ENCODE measurements at regions not wholly inside any gene's neighbourhood (a gene's known extent, or its start where the extent isn't known, plus 50 kb on each side); places are given as distances from the start of the nearest gene placed in this dataset.

- DNase-seq (ENCODE audit: low read depth) = no peak
These were observed 169.2 kb upstream of the APCDD1 start for GRCh38 chr18:10285283-10285640.

GRCh38 chr18:10286580-10287150 is 167.8 kb upstream of the APCDD1 start:
- DNase-seq (ENCODE audit: low read depth) = no peak

GRCh38 chr18:10289251-10289650 is 165.2 kb upstream of the APCDD1 start:
- DNase-seq (ENCODE audit: low read depth) = no peak

DNA sequence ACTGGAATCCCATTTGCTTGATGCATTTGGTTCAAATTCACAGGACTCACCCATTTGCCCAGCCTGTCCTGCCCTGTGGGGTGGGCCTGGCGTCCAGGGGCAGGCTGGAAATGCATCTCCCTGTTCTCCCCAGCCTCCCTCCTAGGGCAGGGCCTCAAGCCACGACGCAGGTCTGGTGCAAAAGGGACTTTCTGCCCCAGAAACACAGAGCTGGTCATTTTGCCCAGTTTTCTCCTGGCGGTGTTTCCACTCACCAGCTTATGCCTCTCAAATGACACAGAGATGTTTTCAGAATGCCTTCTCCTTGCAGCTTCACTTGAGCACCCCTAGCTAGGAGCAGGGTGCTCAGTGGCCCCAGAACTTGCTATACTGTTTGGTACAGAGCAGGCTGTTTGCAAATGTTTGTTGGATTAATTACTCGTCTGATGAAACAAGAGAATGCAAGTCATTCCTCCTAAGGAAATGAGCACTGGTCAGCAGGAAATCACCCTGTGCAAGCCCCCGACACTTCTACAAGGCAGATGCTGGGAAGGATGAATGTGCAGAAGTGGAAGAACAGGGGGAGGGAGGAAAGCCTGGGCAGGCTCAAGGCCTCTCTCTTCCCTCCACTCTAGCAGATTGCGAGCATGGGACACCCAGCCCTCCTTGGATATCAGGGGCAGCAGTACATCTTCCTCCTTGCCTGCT is 164.3 kb upstream of the APCDD1 start:
- no peak for DNase-seq (ENCODE audit: low read depth)

- no peak for DNase-seq (ENCODE audit: low read depth)
These were observed 163.7 kb upstream of the APCDD1 start for GRCh38 chr18:10290638-10291235.

- DNase-seq (ENCODE audit: low read depth) = no peak
These were observed 162.9 kb upstream of the APCDD1 start for GRCh38 chr18:10291568-10291981.

GRCh38 chr18:10293966-10294365 is 160.5 kb upstream of the APCDD1 start:
- no peak for DNase-seq (ENCODE audit: low read depth)

DNA sequence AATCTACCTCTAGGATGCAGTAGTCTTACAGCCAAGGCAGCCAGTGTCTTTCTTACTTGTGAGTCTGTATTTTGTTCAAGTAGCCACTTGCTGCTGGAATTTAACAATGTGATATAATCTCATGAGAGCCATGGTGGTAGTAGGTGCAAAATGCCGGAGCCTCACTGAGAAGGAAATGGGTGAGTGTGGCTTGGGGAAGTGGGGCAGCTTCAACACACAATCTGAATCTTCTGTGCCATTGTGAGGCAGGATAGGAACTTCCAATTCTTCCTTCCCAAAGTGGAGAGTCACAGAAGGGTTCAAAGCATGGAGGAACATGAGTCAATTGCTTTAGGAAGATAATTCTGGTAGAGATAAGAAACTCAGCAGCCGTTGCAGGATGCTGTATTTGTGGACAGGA is 158.7 kb upstream of the APCDD1 start:
- no peak for DNase-seq (ENCODE audit: low read depth)

DNA sequence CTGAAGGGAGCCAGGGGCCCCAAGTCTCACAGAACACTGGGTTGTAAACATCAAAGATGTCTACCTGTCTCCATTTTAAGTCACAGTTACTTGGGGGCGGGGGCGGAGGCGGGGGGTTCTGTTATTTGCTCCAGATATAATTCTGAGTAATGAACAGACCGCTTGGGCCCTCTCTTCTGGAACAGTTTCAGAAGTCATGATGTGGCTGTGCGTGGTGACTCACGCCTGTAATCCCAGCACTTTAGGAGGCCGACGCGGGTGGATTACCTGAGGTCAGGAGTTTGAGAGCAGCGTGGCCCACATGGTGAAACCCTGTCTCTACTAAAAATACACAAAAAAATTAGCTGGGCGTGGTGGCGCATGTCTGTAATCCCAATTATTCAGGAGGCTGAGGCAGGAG is 157.9 kb upstream of the APCDD1 start:
- no peak for DNase-seq (ENCODE audit: low read depth)

DNA sequence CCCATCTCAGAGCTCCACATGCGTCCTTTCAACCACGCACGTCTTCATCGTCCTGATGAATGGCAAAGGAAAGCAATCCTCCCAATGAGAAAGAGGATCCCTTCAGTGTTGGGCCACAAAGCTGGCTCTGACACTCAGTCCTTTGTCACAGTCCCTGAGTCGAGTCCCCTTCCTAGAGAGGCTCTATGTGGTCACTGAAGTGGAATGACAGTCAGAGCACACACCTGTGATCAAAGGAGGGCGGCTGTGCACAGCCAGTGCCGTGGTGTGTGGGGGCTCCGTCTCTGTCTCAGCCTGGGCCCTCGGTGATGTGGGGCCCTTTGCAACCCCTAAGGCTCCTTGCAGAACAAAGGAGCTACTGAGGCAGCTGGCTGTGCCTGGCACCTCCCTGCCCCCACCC is 157.3 kb upstream of the APCDD1 start:
- no peak for DNase-seq (ENCODE audit: low read depth)

DNA sequence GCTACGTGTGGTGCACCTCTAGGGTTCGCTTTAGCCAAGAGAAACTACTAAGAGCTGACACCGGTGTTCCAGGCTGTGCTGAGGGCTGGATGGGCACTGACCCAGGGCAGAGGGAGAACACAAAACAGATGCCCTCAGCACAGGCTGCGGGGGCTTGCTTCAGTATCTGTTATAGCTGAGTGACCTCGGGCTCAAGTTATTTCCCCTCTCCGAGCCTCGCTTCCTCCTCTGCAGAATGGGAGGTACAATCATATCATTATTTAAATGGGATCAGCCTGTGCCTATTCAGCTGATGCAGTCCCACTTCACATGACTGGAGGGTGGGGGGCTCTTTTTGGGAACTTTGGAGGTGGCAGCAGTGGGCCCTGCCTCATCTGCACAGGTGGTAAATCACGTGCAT is 156.1 kb upstream of the APCDD1 start:
- DNase-seq (ENCODE audit: low read depth) = no peak

- DNase-seq (ENCODE audit: low read depth) = no peak
These were observed 154.8 kb upstream of the APCDD1 start for GRCh38 chr18:10299643-10300042.

- DNase-seq (ENCODE audit: low read depth) = no peak
These were observed 153.7 kb upstream of the APCDD1 start for GRCh38 chr18:10300739-10301138.

DNA sequence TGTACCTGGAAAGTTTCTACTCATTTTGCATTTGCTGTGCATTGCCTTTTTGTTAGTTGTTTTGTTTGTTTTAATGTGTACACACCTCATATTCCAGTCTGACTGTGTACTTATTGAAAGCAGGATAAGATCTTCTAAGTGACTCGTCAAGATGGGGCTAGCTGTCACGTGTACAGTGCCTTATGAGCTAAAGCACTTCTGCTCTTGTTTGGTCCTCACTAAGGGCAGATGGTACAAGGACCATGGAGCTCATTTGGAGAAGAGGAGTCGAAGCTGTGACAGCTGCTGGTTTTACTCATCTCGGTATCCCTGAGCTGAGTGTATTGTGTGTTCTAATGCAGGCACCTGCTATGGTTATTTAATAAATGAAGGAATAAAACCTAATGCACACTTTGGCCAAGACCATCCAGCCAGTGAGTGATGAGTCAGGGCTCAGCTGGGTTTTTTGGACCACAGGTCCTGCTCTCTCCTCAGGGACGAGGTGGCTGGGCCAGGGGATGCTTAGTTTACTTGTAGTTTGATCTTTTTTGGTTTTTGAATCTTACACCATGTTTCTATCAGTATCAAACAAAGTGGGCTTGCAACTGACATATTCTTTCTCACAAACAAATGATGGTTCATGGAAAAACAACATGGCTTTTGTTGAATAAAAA is 152.5 kb upstream of the APCDD1 start:
- no peak for DNase-seq (ENCODE audit: low read depth)

- no peak for DNase-seq (ENCODE audit: low read depth)
These were observed 151.3 kb upstream of the APCDD1 start for GRCh38 chr18:10303171-10303570.

DNA sequence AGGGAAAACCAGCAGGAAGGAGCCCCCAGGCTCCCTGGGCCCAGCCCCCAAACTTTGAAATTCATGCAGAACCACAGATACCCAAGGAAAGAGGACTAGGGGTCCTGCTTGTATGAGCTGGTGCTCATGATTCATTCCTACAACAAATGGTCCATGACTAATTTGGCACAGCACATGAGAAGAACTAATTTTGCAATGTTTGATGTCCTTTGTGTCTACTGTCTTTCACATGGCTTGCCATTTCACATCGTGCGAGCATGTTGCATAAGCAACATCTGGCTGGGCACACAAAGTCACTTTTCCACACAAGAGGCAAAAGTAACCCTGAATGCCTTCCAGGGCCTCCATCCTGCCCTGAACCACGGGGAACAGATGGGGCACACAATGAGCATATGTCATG is 149.6 kb upstream of the APCDD1 start:
- DNase-seq (ENCODE audit: low read depth) = no peak

- no peak for DNase-seq (ENCODE audit: low read depth)
These were observed 147.7 kb upstream of the APCDD1 start for GRCh38 chr18:10306779-10307178.

DNA sequence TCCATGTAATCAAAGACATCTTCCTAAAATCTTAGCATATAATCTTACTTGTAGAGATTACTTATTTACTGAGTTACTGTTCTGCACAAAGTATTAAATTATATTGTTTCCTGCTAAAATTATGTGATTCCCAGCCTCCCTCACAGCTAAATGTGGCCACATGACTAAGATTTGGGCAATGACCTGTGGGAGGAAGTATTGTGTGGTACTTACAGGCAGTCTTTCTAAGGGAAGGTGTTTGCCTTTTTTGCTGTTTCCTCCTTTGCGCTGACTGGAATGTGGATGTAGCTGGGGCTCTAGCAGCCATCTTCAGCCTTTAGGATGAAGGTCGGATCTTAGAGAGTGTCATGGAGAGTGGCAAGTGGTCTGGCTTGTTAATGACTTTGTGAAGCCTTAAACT is 146.3 kb upstream of the APCDD1 start:
- no peak for DNase-seq (ENCODE audit: low read depth)

DNA sequence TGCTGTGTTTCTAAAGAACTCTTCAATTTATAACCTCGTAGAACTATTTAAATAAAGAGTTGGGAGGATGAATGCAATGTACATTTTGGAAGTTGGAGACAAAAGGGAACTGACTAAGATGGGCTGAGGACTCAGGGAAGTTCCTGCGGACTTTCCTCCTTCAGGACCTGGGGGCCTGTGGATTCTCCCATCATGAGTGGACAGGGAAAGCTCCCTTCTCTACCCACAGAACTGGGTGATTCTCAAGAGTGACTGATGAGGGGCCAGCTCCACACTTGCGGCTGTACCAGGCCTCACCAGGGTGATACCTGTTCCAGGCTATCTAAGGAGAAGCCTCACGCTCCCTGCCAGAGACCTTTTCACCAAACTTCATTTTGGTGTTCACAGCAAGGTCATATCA is 143.8 kb upstream of the APCDD1 start:
- no peak for DNase-seq (ENCODE audit: low read depth)

DNA sequence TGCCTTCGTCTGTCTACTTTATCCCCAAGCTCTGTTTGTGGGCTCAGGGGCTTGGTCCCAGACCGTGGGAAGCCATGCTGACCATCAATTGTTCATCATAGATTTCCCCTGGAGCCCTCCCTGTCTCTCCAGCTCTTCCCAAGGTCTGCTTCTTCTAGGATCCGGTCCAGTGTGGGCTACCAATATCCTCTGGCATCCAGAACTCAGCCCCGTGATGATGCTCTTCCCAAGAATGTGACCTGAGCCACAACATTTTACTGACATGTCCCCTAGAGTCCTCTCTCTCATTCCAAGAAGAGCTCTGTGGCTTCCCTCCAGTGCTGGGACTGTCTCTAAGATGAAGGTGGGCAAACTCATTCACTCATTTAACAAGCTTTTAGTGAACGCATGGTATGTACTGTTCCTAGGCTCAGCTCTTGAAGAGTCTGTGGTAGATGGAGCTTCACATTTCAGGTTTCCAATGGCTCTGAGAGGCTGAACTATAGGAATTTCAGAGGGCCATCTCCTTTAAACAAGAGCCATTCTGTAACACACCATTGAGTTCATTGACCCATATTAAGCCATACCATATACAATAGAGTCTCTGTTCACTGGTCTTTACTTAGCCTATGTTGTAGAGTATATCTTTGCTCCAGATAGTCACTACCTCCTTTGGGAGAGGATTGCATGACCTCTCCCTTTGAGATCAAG is 142.0 kb upstream of the APCDD1 start:
- DNase-seq (ENCODE audit: low read depth) = no peak

DNA sequence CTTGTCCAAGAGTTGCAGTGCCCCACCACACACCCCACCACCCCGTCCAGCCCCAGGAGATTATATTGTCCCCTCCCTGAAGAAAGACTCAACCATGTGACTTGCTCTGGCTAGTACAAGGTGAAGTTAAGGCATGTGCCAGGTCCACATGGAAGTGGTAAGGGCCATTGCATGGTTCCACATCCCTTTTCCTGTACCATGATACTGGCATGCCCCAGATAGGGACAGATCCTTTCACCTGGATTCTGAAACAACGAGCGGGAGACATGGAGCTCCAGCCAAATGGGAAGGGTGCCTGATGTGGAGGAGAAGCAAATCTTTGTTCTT is 141.5 kb upstream of the APCDD1 start:
- no peak for DNase-seq (ENCODE audit: low read depth)

GRCh38 chr18:10314066-10314465 is 140.4 kb upstream of the APCDD1 start:
- no peak for DNase-seq (ENCODE audit: low read depth)

DNA sequence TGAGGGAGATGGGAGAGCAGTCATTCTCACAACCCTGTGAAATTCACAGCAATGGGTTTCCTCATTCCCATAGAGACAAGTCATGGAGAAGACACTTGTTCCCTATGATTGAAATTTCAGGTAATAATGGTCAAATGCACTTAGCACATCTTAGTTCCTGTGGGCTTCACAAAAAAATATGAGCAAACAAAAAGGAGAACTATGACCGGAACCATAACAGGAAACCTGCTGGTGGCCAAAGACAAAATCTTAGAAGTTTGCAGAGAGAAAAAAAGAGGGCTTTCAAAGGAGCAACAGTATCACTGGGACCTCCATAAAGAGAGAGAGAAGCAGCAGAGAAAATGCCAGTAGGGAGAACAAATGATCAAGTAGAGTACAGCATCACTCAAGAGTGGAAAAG is 138.9 kb upstream of the APCDD1 start:
- DNase-seq (ENCODE audit: low read depth) = no peak

All from activated T-cell treated with anti-CD3 and anti-CD28 coated beads for 1 hour (primary cell).